ENCODE measurements at regions not wholly inside any gene's neighbourhood (a gene's known extent, or its start where the extent isn't known, plus 50 kb on each side); places are given as distances from the start of the nearest gene placed in this dataset.

DNA sequence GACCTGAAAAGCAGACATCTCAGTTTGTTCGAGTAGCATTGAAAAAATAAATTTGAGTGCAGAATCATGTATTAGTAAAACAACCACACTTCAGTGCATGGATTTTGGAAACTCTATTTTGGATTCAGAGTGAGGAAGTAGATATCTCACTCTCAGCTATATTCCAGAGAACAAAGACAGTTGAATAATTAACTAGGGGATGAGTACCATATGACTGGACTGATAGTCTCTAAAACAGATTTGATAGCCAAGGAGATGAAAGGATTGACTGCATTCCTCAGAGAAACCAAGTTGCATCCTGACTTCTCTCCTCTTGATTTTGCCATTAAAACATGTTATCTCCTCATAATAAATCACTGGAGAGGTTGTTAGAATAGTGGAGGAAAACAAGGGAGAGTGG lies 268.4 kb upstream of the SP4 start:
- no peak for ATAC-seq
- no peaks in the 10 kb centered on the region for H3K4me1 ChIP-seq (ENCODE audit: control insufficient read depth, insufficient read depth, low read length)

GRCh38 chr7:21160401-21160800 lies 267.5 kb upstream of the SP4 start:
- ATAC-seq (no peak), DNase-seq (no peak)
- Histone ChIP-seq H3K27ac (ENCODE audit: low read length) (no peak overlapping the region), H3K9me3 (ENCODE audit: control insufficient read depth, low read length) (no peaks in the 10 kb centered on the region), H3K4me1 (ENCODE audit: control insufficient read depth, insufficient read depth, low read length) (no peaks in the 10 kb centered on the region), H3K27me3 (ENCODE audit: control insufficient read depth, insufficient read depth) (no peaks in the 10 kb centered on the region), H3K4me3 (ENCODE audit: low read length) (no peak overlapping the region)
- 79% methylated on average over 5 of the region's 5 CpGs for WGBS
- intact Hi-C loops (cut with DNase I), result no loop called here

More for the DNA sequence above, 268.4 kb upstream of the SP4 start:
- WGBS, result 82% methylated on average over 1 of the region's 1 CpG
- Histone ChIP-seq H3K27ac (ENCODE audit: low read length) (no peak overlapping the region), H3K9me3 (ENCODE audit: control insufficient read depth, low read length) (no peaks in the 10 kb centered on the region), H3K27me3 (ENCODE audit: control insufficient read depth, insufficient read depth) (no peaks in the 10 kb centered on the region), H3K4me3 (ENCODE audit: low read length) (no peak overlapping the region)
- intact Hi-C loops (cut with DNase I), result no loop called here
- no peak for DNase-seq

- intact Hi-C loops (cut with DNase I), result no loop called here
- ATAC-seq (no peak), DNase-seq (no peak)
- Histone ChIP-seq H3K27me3 (ENCODE audit: control insufficient read depth, insufficient read depth) (peaks cover 3% of the 10 kb centered on the region), H3K27ac (ENCODE audit: low read length) (no peak overlapping the region), H3K4me3 (ENCODE audit: low read length) (no peak overlapping the region), H3K4me1 (ENCODE audit: control insufficient read depth, insufficient read depth, low read length) (no peaks in the 10 kb centered on the region), H3K9me3 (ENCODE audit: control insufficient read depth, low read length) (no peaks in the 10 kb centered on the region)
- 75% methylated on average over 2 of the region's 2 CpGs for WGBS
Observed at GRCh38 chr7:21167942-21168341, 259.9 kb upstream of the SP4 start.

DNA sequence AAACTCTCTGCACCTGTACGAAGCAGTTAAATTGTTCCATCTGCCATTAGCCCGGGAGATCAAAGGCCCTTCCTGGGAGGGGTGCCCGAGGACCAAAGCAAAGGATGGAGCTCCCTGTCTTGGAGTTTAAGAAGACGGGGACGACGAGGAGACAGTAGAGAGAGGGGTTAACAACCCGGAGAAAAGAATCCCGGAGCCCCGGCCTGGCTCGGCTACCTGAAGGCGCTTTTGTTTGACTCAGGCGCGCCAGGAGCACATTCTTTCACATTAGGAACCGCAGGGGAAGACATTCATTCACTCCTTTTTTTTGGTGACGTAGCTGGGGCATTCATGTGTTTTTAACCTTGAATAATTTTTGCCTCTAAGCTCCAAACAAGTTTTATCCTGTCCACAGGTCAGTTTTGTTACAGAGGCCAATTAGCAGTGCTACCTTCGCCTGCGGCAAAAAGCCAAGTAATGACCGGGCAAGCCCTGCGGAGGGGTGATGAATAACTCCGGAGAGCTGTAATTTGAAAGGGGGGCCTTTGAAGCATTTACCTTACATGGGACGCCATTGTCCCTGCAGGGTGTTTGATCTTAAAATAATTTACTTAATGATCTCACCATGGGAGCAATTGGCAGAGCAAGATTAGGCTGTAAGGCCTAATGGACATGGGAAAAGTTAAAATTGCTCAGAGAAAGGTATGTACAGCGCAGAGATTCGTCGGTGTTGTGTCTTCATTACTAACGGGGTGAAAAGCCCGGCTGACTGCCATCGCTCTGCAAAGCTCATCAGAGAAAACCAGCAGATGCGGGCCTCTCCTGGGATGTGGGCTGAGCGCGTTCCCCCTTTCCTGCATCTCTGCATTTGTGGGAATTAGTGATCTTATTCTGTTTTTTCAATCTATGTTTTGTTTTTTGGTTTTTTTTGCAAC lies 258.0 kb upstream of the SP4 start:
- no peak for ATAC-seq
- no peaks in the 10 kb centered on the region for H3K4me1 ChIP-seq (ENCODE audit: control insufficient read depth, insufficient read depth, low read length)
- peaks cover 3% of the 10 kb centered on the region for H3K27me3 ChIP-seq (ENCODE audit: control insufficient read depth, insufficient read depth)
- intact Hi-C loops (cut with DNase I), result no loop called here
- H3K9me3 ChIP-seq (ENCODE audit: control insufficient read depth, low read length), result no peaks in the 10 kb centered on the region
- 29% methylated on average over 30 of the region's 30 CpGs for WGBS
- no peak for DNase-seq
- no peak overlapping the region for H3K27ac ChIP-seq (ENCODE audit: low read length)
- H3K4me3 ChIP-seq (ENCODE audit: low read length), result no peak overlapping the region

DNA sequence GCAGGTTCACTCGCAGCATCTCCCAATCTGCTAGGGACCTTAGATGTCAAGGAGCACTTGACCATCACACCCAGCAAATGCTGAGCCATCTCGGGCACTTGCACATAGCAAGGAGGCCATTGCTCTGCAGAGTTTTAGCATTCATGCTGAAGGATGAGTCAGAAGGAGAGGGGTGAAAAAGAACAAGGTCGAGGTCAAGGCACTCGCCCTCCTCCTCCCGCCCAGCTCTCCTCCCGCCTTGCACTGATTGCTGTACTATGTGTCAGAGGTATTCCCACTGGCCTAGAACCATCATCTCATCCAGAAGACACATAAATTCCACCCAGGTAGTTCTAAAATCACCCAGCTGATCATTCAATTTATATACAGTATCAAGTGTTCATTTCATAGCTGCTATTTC lies 255.1 kb upstream of the SP4 start:
- Histone ChIP-seq H3K27ac (ENCODE audit: low read length) (no peak overlapping the region), H3K27me3 (ENCODE audit: control insufficient read depth, insufficient read depth) (peaks cover 3% of the 10 kb centered on the region), H3K4me3 (ENCODE audit: low read length) (no peak overlapping the region), H3K4me1 (ENCODE audit: control insufficient read depth, insufficient read depth, low read length) (no peaks in the 10 kb centered on the region), H3K9me3 (ENCODE audit: control insufficient read depth, low read length) (no peaks in the 10 kb centered on the region)
- ATAC-seq, result no peak
- intact Hi-C loops (cut with DNase I), result no loop called here
- 57% methylated on average over 6 of the region's 6 CpGs for WGBS
- no peak for DNase-seq

- 82% methylated on average over 1 of the region's 1 CpG for WGBS
- no peaks in the 10 kb centered on the region for H3K9me3 ChIP-seq (ENCODE audit: control insufficient read depth, low read length)
- no peak overlapping the region for H3K27ac ChIP-seq (ENCODE audit: low read length)
- ATAC-seq (no peak), DNase-seq (no peak)
- H3K4me1 ChIP-seq (ENCODE audit: control insufficient read depth, insufficient read depth, low read length), result no peaks in the 10 kb centered on the region
- intact Hi-C loops (cut with DNase I), result no loop called here
- H3K4me3 ChIP-seq (ENCODE audit: low read length), result no peak overlapping the region
- peaks cover 3% of the 10 kb centered on the region for H3K27me3 ChIP-seq (ENCODE audit: control insufficient read depth, insufficient read depth)
Observed at GRCh38 chr7:21173436-21173835, 254.4 kb upstream of the SP4 start.

DNA sequence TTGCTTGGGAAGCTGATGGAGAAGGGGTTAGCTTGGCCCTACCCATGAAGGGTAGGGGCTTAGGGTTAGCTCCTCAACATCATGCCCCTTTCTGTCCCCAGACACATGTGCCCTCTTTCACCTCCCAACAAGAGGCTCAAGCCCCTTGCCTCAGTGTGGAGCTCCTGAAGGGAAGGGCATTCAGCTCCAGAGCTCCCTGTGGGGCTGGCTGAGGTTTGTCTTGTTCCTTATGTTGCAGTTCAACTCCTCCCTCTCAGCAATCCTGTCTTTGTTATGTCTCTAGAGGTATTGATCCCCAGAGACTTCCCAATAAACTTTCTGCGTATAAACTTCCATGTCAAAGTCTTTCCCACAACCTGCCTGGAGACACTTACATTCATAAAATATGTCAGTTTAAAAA lies 252.2 kb upstream of the SP4 start:
- no peak for DNase-seq
- ATAC-seq, result no peak
- no peaks in the 10 kb centered on the region for H3K4me1 ChIP-seq (ENCODE audit: control insufficient read depth, insufficient read depth, low read length)
- H3K27me3 ChIP-seq (ENCODE audit: control insufficient read depth, insufficient read depth), result no peaks in the 10 kb centered on the region
- H3K9me3 ChIP-seq (ENCODE audit: control insufficient read depth, low read length), result no peaks in the 10 kb centered on the region
- WGBS, result 73% methylated on average over 1 of the region's 1 CpG
- no peak overlapping the region for H3K4me3 ChIP-seq (ENCODE audit: low read length)
- intact Hi-C loops (cut with DNase I), result no loop called here
- H3K27ac ChIP-seq (ENCODE audit: low read length), result no peak overlapping the region

- no peak for DNase-seq
- Histone ChIP-seq H3K9me3 (ENCODE audit: control insufficient read depth, low read length) (no peaks in the 10 kb centered on the region), H3K4me1 (ENCODE audit: control insufficient read depth, insufficient read depth, low read length) (no peaks in the 10 kb centered on the region), H3K27me3 (ENCODE audit: control insufficient read depth, insufficient read depth) (no peaks in the 10 kb centered on the region), H3K27ac (ENCODE audit: low read length) (no peak overlapping the region), H3K4me3 (ENCODE audit: low read length) (no peak overlapping the region)
- 52% methylated on average over 6 of the region's 6 CpGs for WGBS
- intact Hi-C loops (cut with DNase I), result no loop called here
- no peak for ATAC-seq
Observed at GRCh38 chr7:21184942-21185652, 242.8 kb upstream of the SP4 start.

- 77% methylated on average over 6 of the region's 6 CpGs for WGBS
- H3K4me1 ChIP-seq (ENCODE audit: control insufficient read depth, insufficient read depth, low read length), result no peaks in the 10 kb centered on the region
- H3K27ac ChIP-seq (ENCODE audit: low read length), result no peak overlapping the region
- intact Hi-C loops (cut with DNase I), result no loop called here
- ATAC-seq, result no peak
- H3K27me3 ChIP-seq (ENCODE audit: control insufficient read depth, insufficient read depth), result no peaks in the 10 kb centered on the region
- H3K9me3 ChIP-seq (ENCODE audit: control insufficient read depth, low read length), result no peaks in the 10 kb centered on the region
- H3K4me3 ChIP-seq (ENCODE audit: low read length), result no peak overlapping the region
- no peak for DNase-seq
Observed at GRCh38 chr7:21185653-21186265, 242.1 kb upstream of the SP4 start.

GRCh38 chr7:21191321-21192073 lies 236.4 kb upstream of the SP4 start:
- DNase-seq, result no peak
- H3K27me3 ChIP-seq (ENCODE audit: control insufficient read depth, insufficient read depth), result no peaks in the 10 kb centered on the region
- intact Hi-C loops (cut with DNase I), result no loop called here
- no peak overlapping the region for H3K27ac ChIP-seq (ENCODE audit: low read length)
- no peak for ATAC-seq
- 70% methylated on average over 7 of the region's 7 CpGs for WGBS
- no peak overlapping the region for H3K4me3 ChIP-seq (ENCODE audit: low read length)
- no peaks in the 10 kb centered on the region for H3K4me1 ChIP-seq (ENCODE audit: control insufficient read depth, insufficient read depth, low read length)
- H3K9me3 ChIP-seq (ENCODE audit: control insufficient read depth, low read length), result no peaks in the 10 kb centered on the region

DNA sequence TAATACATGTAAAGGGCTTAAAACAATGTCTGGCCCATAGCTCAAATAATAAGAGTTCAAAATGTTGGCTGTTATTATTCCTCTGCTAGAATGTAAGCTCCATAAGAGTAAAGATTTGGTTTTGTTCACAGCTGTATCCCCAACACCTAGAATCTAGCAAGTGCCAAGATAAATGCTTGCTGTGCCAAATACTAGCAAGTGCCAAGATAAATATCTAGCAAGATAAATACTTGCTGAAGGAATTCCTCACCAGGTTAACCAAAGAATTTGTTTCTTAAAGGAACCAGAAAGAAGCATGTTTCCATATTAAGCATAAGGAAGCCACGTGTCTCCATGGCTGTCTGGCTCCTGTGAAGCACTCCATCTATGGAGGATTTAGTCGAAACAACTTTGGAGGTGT lies 235.2 kb upstream of the SP4 start:
- ATAC-seq (no peak), DNase-seq (no peak)
- Histone ChIP-seq H3K4me1 (ENCODE audit: control insufficient read depth, insufficient read depth, low read length) (no peaks in the 10 kb centered on the region), H3K27me3 (ENCODE audit: control insufficient read depth, insufficient read depth) (no peaks in the 10 kb centered on the region), H3K9me3 (ENCODE audit: control insufficient read depth, low read length) (no peaks in the 10 kb centered on the region), H3K27ac (ENCODE audit: low read length) (no peak overlapping the region), H3K4me3 (ENCODE audit: low read length) (no peak overlapping the region)
- 64% methylated on average over 2 of the region's 2 CpGs for WGBS
- intact Hi-C loops (cut with DNase I), result no loop called here
